Stimulated activated CD4-positive, alpha-beta T cell treated with anti-CD3 and anti-CD28 coated beads, Interleukin-1b, Interleukin-23, amount 100 ng/mL, for 1 hour (primary cell): ENCODE measurements at regions not wholly inside any gene's neighbourhood (a gene's known extent, or its start where the extent isn't known, plus 50 kb on each side); places are given as distances from the start of the nearest gene placed in this dataset.

Experiments
- DNase-seq, 2 donors: peaks; one replicate each; pipeline ENCODE4 v3.0.0-alpha.2; 2020; ENCODE audit warnings: low read depth in 2 of 2

DNA sequence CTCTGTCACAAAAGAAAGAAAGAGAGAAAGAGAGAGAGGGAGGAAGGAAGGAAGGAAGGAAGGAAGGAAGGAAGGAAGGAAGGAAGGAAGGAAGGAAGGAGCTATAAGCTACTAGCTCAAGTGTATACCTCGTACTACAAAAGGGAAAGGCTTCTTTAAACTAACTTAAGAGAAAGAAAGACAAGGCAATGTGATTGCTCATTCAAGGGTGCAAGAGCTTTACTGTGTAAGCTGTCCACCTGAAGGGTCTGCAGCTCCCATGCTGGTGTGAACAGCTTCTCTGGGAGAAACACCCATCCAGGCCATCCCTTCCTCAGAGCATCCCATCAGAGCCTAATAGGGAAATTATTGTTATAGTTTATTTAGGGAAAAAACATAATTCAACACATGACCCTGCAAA is 286.1 kb upstream of the ID2 start:
- no peak for DNase-seq

DNA sequence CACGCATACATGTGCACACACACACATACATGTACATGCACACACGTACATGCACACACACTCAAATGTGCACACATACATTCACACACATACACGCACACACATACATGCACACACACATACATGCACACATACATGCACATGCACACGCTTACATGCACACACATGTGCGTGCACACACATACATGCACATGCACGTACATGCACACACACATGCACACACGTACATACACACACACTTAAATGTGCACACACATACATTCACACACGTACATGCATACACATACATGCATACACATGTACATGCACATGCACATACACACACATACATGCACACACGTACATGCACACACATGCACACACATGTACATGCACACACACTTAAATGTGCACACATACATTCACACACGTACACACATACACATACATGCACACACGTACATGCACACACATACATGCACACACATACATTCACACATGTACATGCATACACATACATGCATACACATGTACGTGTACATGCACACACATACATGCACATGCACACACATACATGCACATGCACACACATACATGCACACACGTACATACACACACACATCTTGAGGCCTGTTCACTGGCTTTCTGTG is 283.7 kb upstream of the ID2 start:
- DNase-seq = no peak

DNA sequence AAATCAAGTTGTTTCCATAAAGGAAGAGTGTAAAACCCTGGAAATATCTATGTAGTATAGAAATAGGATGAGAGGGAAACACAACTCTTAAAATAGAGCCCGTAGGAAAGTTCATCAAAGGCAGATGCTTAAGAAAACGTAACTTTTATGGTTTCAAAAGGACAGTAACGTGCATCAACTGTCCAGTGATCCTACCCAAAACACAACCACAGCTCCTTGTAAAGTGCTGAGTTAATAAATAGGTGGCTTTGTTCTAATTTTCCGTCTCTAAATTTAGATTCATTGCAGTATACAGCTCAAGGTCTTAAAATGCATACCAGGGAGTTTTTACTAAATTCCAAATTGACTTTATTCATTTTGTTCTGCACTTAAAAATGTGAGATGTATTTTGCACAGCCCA is 282.1 kb upstream of the ID2 start:
- DNase-seq = no peak

DNA sequence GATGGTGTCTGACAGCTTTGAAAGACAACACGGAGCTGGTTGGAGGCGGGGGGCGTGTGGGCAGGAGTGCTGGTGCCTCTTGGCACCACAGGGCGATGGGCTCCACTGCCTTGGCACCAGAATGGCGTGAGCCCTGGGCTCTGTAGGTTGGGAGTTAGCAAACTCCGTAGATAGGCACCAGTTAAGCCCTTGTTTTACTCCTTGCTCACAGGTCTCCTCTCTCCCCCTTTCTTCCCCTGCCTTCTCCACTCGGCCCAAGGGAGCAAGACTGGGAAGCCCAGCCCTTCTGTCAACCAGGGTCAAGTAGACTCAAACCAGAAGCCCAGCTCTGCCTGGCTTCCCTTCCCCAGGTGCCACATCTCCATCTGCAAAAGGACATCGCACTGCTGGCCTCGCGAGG is 281.7 kb upstream of the ID2 start:
- no peak for DNase-seq

DNA sequence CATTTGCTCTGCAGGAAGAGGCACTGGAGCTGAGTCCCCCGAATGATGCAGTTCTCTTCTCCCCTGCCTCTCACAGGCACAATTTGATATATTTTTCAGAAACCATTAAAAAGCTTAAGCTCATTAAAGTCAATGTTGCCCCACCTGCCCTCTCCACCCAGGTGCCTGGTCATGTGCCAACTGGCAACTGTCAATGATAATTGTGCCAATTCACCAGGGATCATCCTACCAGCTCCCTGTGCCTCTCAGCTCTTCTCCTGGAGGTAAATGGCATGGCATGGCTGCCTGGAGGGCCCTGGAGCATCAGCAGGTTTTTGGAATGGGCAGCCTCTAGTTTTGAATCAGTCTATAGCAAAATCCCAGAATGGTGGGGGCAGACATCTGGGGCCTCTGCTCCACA is 279.6 kb upstream of the ID2 start:
- DNase-seq = no peak

DNA sequence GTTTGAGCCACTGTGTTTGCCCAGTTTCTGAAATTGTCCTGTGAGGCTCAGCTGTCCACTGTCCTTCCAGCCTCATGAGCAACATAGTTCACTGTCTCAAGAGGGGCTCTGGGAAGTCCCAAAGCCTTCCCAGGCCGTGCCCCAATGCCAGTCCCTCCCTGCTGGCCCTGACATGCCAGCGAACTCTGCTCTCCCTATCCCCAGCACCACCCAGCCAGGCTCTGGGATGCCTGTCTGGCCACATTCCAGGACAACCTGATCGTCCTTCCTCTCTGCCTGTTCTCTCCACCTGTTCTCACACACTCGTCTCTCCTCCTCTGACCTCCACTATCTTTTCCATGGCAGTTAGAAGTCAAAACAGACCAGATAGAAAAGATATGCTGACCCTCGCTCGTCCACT is 278.0 kb upstream of the ID2 start:
- no peak for DNase-seq

DNA sequence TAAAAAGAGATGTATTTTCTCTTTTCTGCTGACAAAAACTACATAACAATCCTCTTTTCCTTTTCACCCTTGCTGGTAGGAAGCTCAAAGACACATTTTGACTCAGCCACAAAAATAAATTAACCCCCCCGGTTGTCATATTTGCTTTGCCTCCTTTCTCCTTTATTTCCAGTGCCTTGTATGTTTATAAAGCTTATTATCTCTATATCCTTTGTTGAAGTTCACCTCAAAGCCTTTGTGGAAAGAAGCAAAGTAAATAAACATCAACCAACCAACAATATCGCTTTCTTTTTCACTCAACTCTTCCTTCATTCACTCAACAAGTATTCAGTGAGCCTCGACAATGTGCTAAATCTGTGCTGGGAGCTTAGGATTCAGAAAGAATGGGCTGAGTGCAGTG is 276.5 kb upstream of the ID2 start:
- DNase-seq = no peak

DNA sequence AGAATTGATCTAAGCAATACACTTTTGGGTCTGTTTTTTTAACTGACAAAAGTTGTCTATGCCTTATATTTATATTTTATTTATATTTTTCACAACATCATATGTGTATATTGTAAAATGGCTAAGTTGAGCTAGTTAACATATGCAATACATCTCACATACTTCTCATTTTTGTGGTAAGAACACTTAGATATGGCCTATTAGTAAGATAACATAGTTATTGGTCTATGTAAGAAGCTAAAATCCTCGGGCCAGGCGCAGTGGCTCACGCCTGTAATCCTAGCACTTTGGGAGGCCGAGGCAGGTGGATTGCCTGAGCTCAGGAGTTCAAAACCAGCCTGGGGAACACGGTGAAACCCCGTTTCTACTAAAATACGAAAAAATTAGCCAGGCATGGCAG is 275.6 kb upstream of the ID2 start:
- no peak for DNase-seq

DNA sequence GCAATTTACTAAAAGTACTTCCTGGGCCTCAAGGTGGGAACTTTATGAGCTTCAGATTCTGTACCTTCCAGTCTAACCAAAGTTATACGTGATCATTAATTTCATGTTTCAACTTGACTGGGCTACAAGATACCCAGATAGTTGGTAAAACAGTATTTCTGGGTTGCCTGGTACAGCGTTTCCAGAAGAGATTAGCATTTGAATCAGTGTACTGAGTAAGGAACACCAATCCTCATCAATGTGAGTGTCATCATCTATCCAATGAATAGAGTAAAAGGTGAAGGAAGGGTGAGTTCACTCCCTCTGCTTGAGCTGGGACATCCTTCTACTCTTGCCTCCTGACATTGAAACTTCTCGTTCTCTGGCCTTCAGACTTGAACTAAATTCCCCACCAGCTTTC is 274.5 kb upstream of the ID2 start:
- no peak for DNase-seq

DNA sequence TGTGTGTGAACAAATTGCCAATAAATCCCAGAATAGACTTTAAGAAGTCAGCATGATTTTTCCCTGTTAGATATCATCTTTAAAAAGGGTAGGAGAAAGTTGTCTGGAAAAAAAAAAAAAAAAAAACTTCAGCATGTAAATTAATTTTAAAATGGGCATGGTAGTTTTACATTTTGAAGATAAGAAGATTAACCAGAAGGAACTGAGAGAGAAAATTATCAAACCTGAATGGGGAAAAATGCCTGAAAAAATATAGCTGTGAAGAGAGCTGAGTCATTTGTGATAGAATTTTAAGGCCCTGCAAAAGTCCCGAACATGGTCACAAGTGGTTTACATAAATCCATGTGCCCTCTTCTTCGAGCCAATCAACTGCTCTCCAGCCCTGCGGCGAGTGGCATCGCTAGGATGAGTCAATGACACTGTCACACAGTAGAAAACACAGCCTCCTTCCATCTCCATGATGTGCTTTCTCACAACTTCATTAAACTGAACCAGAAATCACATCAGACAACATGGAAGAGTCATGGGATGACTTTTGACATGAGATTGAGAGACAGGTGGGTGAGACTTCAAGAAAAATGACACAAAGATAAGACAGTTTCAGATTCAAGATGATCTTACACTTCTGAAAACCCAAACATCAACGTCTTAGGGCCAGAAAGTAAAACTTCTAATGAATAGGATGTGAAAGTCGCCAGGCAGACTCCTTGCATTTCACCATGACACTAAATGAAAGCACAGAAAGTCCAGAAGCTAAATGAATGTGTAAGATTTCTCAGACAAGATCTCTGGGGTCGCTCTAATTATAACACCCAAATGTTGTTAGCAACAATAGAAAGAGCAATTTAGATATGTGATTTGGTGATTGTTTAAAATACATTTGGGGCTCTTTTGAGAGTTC is 273.0 kb upstream of the ID2 start:
- DNase-seq = peak in 1 of 2 donors; percentile 40

DNA sequence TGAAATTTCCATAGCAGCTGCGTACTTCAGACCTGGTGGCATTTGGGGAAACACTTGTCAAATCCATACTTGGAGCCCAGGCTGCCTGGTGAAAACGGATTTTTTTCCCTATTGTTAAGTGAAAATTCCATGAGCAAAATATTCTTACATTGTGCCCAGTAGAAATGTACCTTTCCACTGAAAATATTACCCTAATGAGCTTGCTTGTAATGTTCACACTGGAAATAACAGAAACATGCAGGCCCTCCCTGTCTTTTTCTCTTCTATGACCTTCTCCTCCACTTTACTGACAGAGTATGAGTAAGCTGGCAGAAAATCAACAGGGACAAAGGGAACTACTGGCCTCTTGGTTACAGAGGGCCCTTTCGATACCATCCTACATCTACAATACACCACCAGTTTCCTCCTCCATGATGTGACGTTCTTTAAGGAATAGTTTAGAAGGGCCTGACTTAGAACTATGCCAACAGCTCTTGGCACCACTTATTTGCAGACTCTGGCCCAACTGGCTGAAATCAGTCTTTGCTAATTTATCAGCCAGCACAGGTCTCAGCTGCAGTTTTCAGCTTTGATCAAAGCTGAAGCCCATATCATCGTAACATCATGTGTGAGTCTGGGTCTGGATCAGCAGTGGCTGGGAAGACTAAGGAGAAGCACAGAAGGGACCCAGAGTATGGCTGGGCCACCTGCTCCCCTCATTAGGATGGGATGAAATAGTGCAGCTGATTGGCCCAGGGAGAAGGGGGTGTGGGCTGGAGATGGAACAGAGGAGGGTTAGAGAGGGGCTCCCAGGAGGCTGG is 272.2 kb upstream of the ID2 start:
- no peak for DNase-seq

DNA sequence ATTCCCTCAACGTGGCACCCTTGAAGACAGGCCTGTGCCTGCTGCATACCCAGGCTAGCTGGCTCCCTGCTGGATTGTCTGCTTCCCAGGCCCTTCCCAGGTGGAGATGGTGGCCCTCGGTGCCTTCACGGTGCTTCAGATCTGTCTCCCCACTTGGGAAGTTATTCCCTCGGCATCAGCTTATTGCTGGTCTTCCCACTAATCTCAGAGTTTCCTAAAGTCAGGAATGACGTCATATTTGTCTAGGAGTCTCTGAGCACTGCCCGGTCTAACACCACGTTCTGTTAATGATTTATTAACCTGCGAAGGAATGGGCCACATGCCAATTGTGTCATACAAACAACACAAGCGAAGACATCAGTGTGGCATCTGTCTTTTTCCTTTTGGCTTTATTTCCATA is 269.8 kb upstream of the ID2 start:
- DNase-seq = no peak

DNA sequence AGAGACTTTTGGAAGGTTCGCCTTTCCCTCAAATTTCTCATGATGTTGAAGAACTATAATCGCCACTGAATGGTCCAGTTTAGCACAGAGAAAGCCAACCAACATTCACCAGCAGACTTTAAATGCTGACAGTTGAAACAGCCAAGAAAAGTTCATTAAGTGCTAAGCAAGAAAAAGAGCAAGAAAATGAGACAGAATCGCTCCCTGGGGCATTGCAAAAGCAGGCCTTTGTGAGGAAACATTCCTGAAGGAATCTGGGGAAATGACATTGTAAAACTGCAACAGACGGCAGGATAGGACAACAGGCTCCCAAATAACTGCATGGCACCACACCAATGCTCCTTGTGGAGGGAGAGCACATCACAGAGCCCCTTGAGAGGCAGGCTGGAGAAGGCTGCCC is 269.3 kb upstream of the ID2 start:
- no peak for DNase-seq

DNA sequence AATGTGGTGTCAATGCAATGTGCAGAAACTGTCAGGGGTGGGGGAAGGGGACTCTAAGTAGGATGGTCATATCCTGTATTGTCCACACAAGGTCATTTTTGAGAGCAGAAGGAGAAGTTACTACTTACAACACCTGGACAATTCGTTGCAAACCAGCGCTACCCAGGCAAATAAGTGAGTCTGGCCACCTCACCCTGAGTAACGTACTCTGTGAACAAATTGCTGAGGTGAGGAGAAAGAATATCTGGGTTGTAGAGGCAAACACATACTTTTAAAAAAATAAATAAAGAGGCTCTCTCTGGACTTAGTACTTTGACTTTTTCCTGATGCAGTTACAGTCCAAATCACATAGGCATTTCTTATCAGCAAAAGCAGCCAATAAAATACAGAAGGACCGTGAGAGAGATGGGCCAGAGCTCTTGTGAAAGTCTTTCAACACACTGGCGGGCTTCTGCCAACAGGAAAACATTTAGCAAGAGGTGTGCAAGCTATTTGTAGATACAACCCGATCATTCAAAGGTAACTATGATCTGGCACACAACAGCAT is 268.2 kb upstream of the ID2 start:
- DNase-seq = no peak

DNA sequence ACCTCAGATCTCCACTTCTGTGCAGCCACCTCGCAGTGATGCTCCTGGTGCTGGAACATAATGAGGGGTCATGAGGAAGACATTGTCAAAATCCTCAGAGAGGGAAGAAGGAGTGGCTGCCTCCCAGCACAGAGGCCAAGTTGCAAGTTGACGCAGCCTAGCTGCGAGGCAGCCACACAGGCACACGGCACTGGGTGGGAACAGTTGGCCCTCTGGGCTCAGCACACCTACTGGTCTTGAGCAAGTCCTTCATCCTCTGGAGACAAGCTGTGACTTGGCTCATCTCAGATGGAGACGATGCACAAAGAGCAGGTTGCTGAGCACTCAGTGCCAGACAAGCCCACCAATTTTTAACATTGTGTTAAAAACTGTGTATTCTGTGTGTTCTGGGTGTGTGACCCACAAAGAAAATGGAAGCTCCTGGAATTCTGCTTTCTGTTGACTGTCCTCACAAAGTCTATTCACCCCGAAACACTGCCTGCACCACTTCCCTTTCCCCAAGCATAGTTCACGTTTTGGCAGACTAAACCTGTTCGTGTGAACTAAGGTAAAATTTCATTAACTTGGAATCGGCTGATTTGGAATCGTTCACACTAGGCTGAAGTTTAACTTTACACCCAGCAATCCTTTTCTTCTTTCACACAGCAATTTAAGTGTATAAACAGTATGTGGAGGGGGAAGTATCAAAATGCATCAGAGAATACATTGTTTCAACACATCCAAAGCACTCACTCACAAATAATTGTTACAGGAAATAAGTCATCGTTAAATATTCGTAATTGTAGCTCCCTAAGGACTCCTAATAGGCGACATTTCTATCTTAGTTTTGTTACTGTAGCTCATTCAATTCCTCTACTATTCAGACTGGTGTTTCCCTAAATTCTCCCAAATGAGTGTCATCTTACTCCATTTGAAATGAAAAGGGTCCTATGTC is 266.6 kb upstream of the ID2 start:
- no peak for DNase-seq

DNA sequence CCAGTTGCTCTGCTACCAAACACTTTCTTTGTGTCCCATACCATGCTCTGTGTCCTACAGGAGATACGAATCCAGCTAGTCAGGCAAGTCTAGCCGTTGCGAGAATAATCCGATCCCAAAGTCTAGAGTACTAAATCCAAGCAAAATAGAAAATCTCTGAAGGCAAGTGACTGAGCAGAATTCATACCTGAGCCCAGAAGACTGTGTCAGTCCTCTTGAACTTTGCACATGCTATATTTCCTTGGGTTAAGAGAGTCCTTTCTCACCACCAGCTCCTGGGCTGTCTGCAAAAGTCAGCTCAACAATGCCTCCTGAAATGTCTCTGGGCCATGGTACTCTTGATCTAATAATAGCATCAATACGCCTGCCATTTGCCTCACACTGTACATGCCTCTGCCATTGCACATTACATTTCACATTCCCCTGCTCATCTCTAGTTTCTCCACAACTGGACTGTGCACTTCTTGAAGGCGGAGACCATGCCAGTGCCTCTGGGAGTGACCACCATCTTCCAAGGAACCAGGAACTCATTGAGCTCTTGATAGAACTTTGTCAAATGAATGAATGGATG is 265.8 kb upstream of the ID2 start:
- no peak for DNase-seq

DNA sequence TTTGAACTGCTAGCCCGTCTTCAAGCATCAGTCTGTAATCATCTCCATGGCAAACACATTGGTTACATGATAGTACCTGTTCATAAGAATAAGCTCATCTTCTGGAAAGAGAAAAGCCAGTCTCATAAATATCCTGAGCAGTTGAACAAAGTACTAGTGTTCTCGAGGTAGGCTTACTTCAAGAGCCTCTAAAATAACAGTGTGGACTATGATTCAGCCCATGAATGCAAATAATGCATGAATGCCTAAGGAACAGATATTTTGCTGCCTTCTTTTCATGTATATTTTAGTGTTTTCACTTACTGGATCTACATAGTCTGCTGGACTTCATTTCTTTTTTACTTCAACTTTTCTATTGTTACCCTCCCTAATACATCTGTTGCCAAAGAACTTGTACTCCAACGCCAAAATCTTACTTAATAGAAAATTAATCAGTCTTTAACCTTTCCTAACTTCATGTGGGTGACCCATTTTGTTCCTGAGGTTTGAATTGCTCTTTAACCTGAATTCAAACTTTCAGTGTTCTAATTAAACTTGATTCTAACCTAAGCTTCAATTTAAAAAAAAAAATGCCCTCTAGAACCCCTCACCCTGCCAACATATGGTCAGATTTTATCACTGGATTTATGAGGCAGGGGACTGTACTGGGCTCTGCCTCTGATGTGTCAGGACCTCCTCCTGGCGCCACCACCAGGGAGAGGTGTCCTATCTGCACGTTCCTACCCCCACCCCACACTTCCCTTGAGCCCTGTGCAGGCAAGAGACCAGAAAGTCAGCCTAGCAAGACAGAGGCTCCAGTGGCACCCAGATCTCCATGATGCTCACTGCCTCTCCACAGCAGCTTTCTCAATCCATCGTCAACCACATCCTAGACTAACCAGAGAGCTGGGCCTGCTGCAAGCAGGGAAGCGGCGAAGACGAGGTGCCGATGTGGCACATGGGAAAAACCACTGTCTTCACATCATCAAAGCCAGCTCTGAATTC is 264.7 kb upstream of the ID2 start:
- DNase-seq = no peak

DNA sequence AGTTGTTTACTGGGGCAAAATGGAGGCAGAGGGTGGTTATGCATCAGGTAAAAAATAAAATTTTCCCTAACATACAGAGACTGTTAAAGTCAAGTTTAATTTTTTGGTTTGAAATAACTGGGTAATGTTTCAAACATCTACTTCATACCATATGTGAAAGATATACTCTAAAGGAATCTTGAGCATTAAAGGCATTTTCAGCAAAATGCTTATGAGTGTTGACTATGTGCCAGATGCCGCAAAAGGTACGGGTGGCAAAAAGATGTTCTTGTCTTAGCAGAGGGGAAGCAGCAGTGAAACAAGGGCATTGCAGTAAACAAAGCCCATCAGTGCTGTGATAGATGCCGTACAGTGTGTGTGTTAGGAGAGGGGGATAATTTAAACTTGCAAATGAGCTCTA is 263.1 kb upstream of the ID2 start:
- DNase-seq = no peak

DNA sequence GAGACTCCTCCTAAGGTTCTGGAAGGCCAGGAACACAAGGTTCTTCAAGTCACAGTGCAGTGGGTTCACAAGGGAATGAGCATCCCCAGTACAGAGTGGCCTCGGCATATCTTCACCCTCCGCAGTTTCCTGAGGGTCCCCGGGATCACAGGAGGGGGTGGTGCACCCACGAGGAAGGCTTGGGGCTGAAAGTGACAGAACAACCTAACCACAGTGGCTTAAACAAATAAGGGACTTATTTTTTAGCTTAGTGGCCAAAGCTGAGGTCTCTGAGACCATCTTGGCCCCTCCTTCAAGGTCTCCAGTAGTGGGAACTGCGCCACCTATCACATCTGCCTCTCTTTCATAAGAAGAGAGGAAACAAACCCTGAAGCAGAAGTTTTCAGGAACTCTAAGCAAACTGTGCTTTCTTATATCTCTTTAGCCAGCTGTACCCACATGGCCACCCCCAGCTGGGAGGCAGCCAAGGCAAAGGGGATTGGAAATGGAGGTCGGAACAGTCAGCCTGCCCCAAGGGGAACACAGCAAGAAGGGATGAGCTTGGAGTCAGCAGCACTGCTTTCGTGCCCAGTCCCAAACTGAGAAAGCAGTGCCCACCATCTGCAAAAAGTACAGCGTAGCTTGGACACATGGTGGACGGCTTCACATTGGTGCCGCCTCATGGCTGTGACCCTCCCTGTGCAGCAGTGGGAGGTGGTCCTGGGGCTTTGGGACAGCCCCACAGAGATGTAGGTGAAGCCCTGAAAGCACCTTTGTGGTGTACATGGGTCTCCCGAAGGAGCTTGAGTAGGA is 260.0 kb upstream of the ID2 start:
- DNase-seq = no peak
